ENCODE measurements at regions not wholly inside any gene's neighbourhood (a gene's known extent, or its start where the extent isn't known, plus 50 kb on each side); places are given as distances from the start of the nearest gene placed in this dataset.

- TF ChIP-seq PATZ1 (CRISPR knock-in tag; IDR thresholded peaks at IDR 0.05; ENCODE audit: borderline replicate concordance), result no peak
- TF ChIP-seq CREB5 (CRISPR knock-in tag; IDR thresholded peaks at IDR 0.05; ENCODE audit: low read depth), result no peak
- TF ChIP-seq GLIS3 (CRISPR knock-in tag; IDR thresholded peaks at IDR 0.05), result no peak
- no peak for TF ChIP-seq RARB (CRISPR knock-in tag; IDR thresholded peaks at IDR 0.05)
- TF ChIP-seq ZC3H10 (CRISPR knock-in tag; IDR thresholded peaks at IDR 0.05), result no peak
Observed at GRCh38 chr2:147182260-147182659, 662.6 kb upstream of the ACVR2A start (continued).

GRCh38 chr2:147181351-147182029, 663.3 kb upstream of the ACVR2A start:
- ATAC-seq, result no peak
- TF ChIP-seq SNAI2 (CRISPR knock-in tag; IDR thresholded peaks at IDR 0.05) (no peak), PATZ1 (CRISPR knock-in tag; IDR thresholded peaks at IDR 0.05; ENCODE audit: borderline replicate concordance) (no peak)

GRCh38 chr2:147177071-147177857, 667.6 kb upstream of the ACVR2A start:
- TF ChIP-seq ZNF8 (CRISPR knock-in tag; IDR thresholded peaks at IDR 0.05) (no peak), CREB5 (CRISPR knock-in tag; IDR thresholded peaks at IDR 0.05; ENCODE audit: low read depth) (no peak), PATZ1 (CRISPR knock-in tag; IDR thresholded peaks at IDR 0.05; ENCODE audit: borderline replicate concordance) (no peak), ZNF565 (CRISPR knock-in tag; conservative IDR thresholded peaks at IDR 0.05; ENCODE audit: low read depth) (no peak), ISL1 (CRISPR knock-in tag; IDR thresholded peaks at IDR 0.05) (no peak), RARB (CRISPR knock-in tag; IDR thresholded peaks at IDR 0.05) (no peak), OSR1 (CRISPR knock-in tag; IDR thresholded peaks at IDR 0.05) (no peak)
- ATAC-seq, result no peak

- TF ChIP-seq TOX (CRISPR knock-in tag; IDR thresholded peaks at IDR 0.05; ENCODE audit: borderline replicate concordance), result no peak
- ATAC-seq, result no peak
Observed at GRCh38 chr2:147174824-147175254, 670.0 kb upstream of the ACVR2A start.

GRCh38 chr2:147173798-147174197, 671.0 kb upstream of the ACVR2A start:
- ATAC-seq, result no peak
- TF ChIP-seq ISL1 (CRISPR knock-in tag; IDR thresholded peaks at IDR 0.05) (no peak), TSHZ2 (CRISPR knock-in tag; IDR thresholded peaks at IDR 0.05) (no peak), CSDC2 (CRISPR knock-in tag; IDR thresholded peaks at IDR 0.05) (no peak), PATZ1 (CRISPR knock-in tag; IDR thresholded peaks at IDR 0.05; ENCODE audit: borderline replicate concordance) (no peak), ZNF565 (CRISPR knock-in tag; conservative IDR thresholded peaks at IDR 0.05; ENCODE audit: low read depth) (no peak), ESRRG (CRISPR knock-in tag; IDR thresholded peaks at IDR 0.05) (no peak), CSRNP3 (CRISPR knock-in tag; IDR thresholded peaks at IDR 0.05) (no peak), ZC3H10 (CRISPR knock-in tag; IDR thresholded peaks at IDR 0.05) (no peak), TOX (CRISPR knock-in tag; IDR thresholded peaks at IDR 0.05; ENCODE audit: borderline replicate concordance) (no peak), RARB (CRISPR knock-in tag; IDR thresholded peaks at IDR 0.05) (no peak), ARNTL (CRISPR knock-in tag; IDR thresholded peaks at IDR 0.05; ENCODE audit: borderline replicate concordance, low read depth) (no peak)
